ENCODE measurements at regions not wholly inside any gene's neighbourhood (a gene's known extent, or its start where the extent isn't known, plus 50 kb on each side); places are given as distances from the start of the nearest gene placed in this dataset.

- CTCF ChIA-PET: no interaction called here
- Mint-ChIP-seq H3K27me3 (ENCODE audit: low read depth) (no peaks in the 10 kb centered on the region), H3K36me3 (ENCODE audit: low read depth) (no peaks in the 10 kb centered on the region), H3K4me3 (no peak overlapping the region), H3K27ac (no peak overlapping the region), H3K4me1 (ENCODE audit: low read depth) (no peaks in the 10 kb centered on the region), H3K9me3 (ENCODE audit: insufficient read depth) (no peaks in the 10 kb centered on the region)
- no peak for ATAC-seq
- POLR2A ChIA-PET: interaction anchor here (0.6 kb wide), 1 partner anchor 545 kb away, joined by 3 read pairs; no protein-coding TSS in a partner anchor
- no peak for DNase-seq
Measured at GRCh38 chr18:37689841-37690240, 124.2 kb upstream of the CELF4 start.

- Mint-ChIP-seq H3K4me1 (ENCODE audit: low read depth) (no peaks in the 10 kb centered on the region), H3K27me3 (ENCODE audit: low read depth) (no peaks in the 10 kb centered on the region), H3K36me3 (ENCODE audit: low read depth) (no peaks in the 10 kb centered on the region), H3K27ac (no peak overlapping the region), H3K9me3 (ENCODE audit: insufficient read depth) (no peaks in the 10 kb centered on the region), H3K4me3 (no peak overlapping the region)
- ChIA-PET POLR2A (no interaction called here), CTCF (no interaction called here)
- DNase-seq: no peak
- no peak for ATAC-seq
Measured at GRCh38 chr18:37684590-37684989, 119.0 kb upstream of the CELF4 start.

GRCh38 chr18:37684183-37684582 lies 118.6 kb upstream of the CELF4 start:
- ATAC-seq: no peak
- POLR2A ChIA-PET: no interaction called here
- no peak for DNase-seq
- Mint-ChIP-seq H3K36me3 (ENCODE audit: low read depth) (no peaks in the 10 kb centered on the region), H3K9me3 (ENCODE audit: insufficient read depth) (no peaks in the 10 kb centered on the region), H3K4me3 (no peak overlapping the region), H3K4me1 (ENCODE audit: low read depth) (no peaks in the 10 kb centered on the region), H3K27me3 (ENCODE audit: low read depth) (no peaks in the 10 kb centered on the region), H3K27ac (no peak overlapping the region)
- CTCF ChIA-PET: no interaction called here

- POLR2A ChIA-PET: no interaction called here
- Mint-ChIP-seq H3K9me3 (ENCODE audit: insufficient read depth) (no peaks in the 10 kb centered on the region), H3K4me1 (ENCODE audit: low read depth) (no peaks in the 10 kb centered on the region), H3K4me3 (no peak overlapping the region), H3K36me3 (ENCODE audit: low read depth) (no peaks in the 10 kb centered on the region), H3K27me3 (ENCODE audit: low read depth) (no peaks in the 10 kb centered on the region), H3K27ac (no peak overlapping the region)
- ATAC-seq (no peak), DNase-seq (no peak)
- CTCF ChIA-PET: no interaction called here
Measured at GRCh38 chr18:37680911-37681310, 115.3 kb upstream of the CELF4 start.

GRCh38 chr18:37676276-37676675 lies 110.7 kb upstream of the CELF4 start:
- H3K4me3 Mint-ChIP-seq: no peak overlapping the region
- no peaks in the 10 kb centered on the region for H3K36me3 Mint-ChIP-seq (ENCODE audit: low read depth)
- no peak overlapping the region for H3K27ac Mint-ChIP-seq
- no peaks in the 10 kb centered on the region for H3K4me1 Mint-ChIP-seq (ENCODE audit: low read depth)
- no peaks in the 10 kb centered on the region for H3K9me3 Mint-ChIP-seq (ENCODE audit: insufficient read depth)
- ATAC-seq (no peak), DNase-seq (no peak)
- no peaks in the 10 kb centered on the region for H3K27me3 Mint-ChIP-seq (ENCODE audit: low read depth)
- CTCF ChIA-PET: no interaction called here
- POLR2A ChIA-PET: interaction anchor here (0.6 kb wide), 1 partner anchor 65 kb away, joined by 3 read pairs; no protein-coding TSS in a partner anchor

- ChIA-PET POLR2A (no interaction called here), CTCF (no interaction called here)
- Mint-ChIP-seq H3K4me1 (ENCODE audit: low read depth) (no peaks in the 10 kb centered on the region), H3K4me3 (no peak overlapping the region), H3K27ac (no peak overlapping the region), H3K27me3 (ENCODE audit: low read depth) (no peaks in the 10 kb centered on the region), H3K36me3 (ENCODE audit: low read depth) (no peaks in the 10 kb centered on the region), H3K9me3 (ENCODE audit: insufficient read depth) (no peaks in the 10 kb centered on the region)
- ATAC-seq: no peak
- no peak for DNase-seq
Measured at GRCh38 chr18:37675699-37676098, 110.1 kb upstream of the CELF4 start.

- no peak for ATAC-seq
- Mint-ChIP-seq H3K27ac (no peak overlapping the region), H3K27me3 (ENCODE audit: low read depth) (no peaks in the 10 kb centered on the region), H3K4me3 (no peak overlapping the region), H3K9me3 (ENCODE audit: insufficient read depth) (no peaks in the 10 kb centered on the region), H3K36me3 (ENCODE audit: low read depth) (no peaks in the 10 kb centered on the region), H3K4me1 (ENCODE audit: low read depth) (no peaks in the 10 kb centered on the region)
- DNase-seq: no peak
- ChIA-PET POLR2A (no interaction called here), CTCF (no interaction called here)
Measured at GRCh38 chr18:37674570-37674969, 109.0 kb upstream of the CELF4 start.

- no peaks in the 10 kb centered on the region for H3K27me3 Mint-ChIP-seq (ENCODE audit: low read depth)
- DNase-seq: no peak
- ChIA-PET CTCF (no interaction called here), POLR2A (no interaction called here)
- no peak overlapping the region for H3K27ac Mint-ChIP-seq
- H3K4me3 Mint-ChIP-seq: no peak overlapping the region
- H3K36me3 Mint-ChIP-seq (ENCODE audit: low read depth): no peaks in the 10 kb centered on the region
- no peak for ATAC-seq
- H3K9me3 Mint-ChIP-seq (ENCODE audit: insufficient read depth): no peaks in the 10 kb centered on the region
- H3K4me1 Mint-ChIP-seq (ENCODE audit: low read depth): no peaks in the 10 kb centered on the region
Measured at GRCh38 chr18:37673671-37674070, 108.1 kb upstream of the CELF4 start.

- ChIA-PET CTCF (no interaction called here), POLR2A (no interaction called here)
- Mint-ChIP-seq H3K27me3 (ENCODE audit: low read depth) (no peaks in the 10 kb centered on the region), H3K36me3 (ENCODE audit: low read depth) (no peaks in the 10 kb centered on the region), H3K27ac (no peak overlapping the region), H3K4me3 (no peak overlapping the region), H3K4me1 (ENCODE audit: low read depth) (no peaks in the 10 kb centered on the region), H3K9me3 (ENCODE audit: insufficient read depth) (no peaks in the 10 kb centered on the region)
- ATAC-seq: no peak
- no peak for DNase-seq
Measured at GRCh38 chr18:37672932-37673595, 107.5 kb upstream of the CELF4 start.

- no peaks in the 10 kb centered on the region for H3K27me3 Mint-ChIP-seq (ENCODE audit: low read depth)
- H3K4me1 Mint-ChIP-seq (ENCODE audit: low read depth): no peaks in the 10 kb centered on the region
- no peak overlapping the region for H3K4me3 Mint-ChIP-seq
- POLR2A ChIA-PET: no interaction called here
- no peaks in the 10 kb centered on the region for H3K36me3 Mint-ChIP-seq (ENCODE audit: low read depth)
- ATAC-seq: no peak
- CTCF ChIA-PET: no interaction called here
- no peak overlapping the region for H3K27ac Mint-ChIP-seq
- no peak for DNase-seq
- H3K9me3 Mint-ChIP-seq (ENCODE audit: insufficient read depth): no peaks in the 10 kb centered on the region
Measured at GRCh38 chr18:37672001-37672400, 106.4 kb upstream of the CELF4 start.

- Mint-ChIP-seq H3K9me3 (ENCODE audit: insufficient read depth) (no peaks in the 10 kb centered on the region), H3K4me1 (ENCODE audit: low read depth) (no peaks in the 10 kb centered on the region), H3K27ac (no peak overlapping the region), H3K36me3 (ENCODE audit: low read depth) (no peaks in the 10 kb centered on the region), H3K27me3 (ENCODE audit: low read depth) (no peaks in the 10 kb centered on the region), H3K4me3 (no peak overlapping the region)
- ChIA-PET CTCF (no interaction called here), POLR2A (no interaction called here)
- no peak for DNase-seq
- no peak for ATAC-seq
Measured at GRCh38 chr18:37671530-37671929, 105.9 kb upstream of the CELF4 start.

- no peaks in the 10 kb centered on the region for H3K36me3 Mint-ChIP-seq (ENCODE audit: low read depth)
- DNase-seq: no peak
- no peak overlapping the region for H3K27ac Mint-ChIP-seq
- H3K4me1 Mint-ChIP-seq (ENCODE audit: low read depth): no peaks in the 10 kb centered on the region
- no peak overlapping the region for H3K4me3 Mint-ChIP-seq
- POLR2A ChIA-PET: no interaction called here
- no peak for ATAC-seq
- H3K27me3 Mint-ChIP-seq (ENCODE audit: low read depth): no peaks in the 10 kb centered on the region
- no peaks in the 10 kb centered on the region for H3K9me3 Mint-ChIP-seq (ENCODE audit: insufficient read depth)
- CTCF ChIA-PET: no interaction called here
Measured at GRCh38 chr18:37671119-37671518, 105.5 kb upstream of the CELF4 start.

GRCh38 chr18:37669991-37670534 lies 104.5 kb upstream of the CELF4 start:
- no peaks in the 10 kb centered on the region for H3K9me3 Mint-ChIP-seq (ENCODE audit: insufficient read depth)
- no peak overlapping the region for H3K27ac Mint-ChIP-seq
- H3K27me3 Mint-ChIP-seq (ENCODE audit: low read depth): no peaks in the 10 kb centered on the region
- no peaks in the 10 kb centered on the region for H3K36me3 Mint-ChIP-seq (ENCODE audit: low read depth)
- ChIA-PET CTCF (no interaction called here), POLR2A (no interaction called here)
- no peak overlapping the region for H3K4me3 Mint-ChIP-seq
- H3K4me1 Mint-ChIP-seq (ENCODE audit: low read depth): no peaks in the 10 kb centered on the region
- ATAC-seq (no peak), DNase-seq (no peak)
